Mucosa of stomach (tissue), 1 donor: ENCODE measurements at regions not wholly inside any gene's neighbourhood (a gene's known extent, or its start where the extent isn't known, plus 50 kb on each side); places are given as distances from the start of the nearest gene placed in this dataset.

Source experiments
- H3K27me3 ChIP-seq: one replicate; pipeline ENCODE4 v1.7.0; 2013; ENCODE audit warnings: mild to moderate bottlenecking, low read length; ENCODE audit not compliant: control insufficient read depth, insufficient read depth
- H3K36me3 ChIP-seq: one replicate; pipeline ENCODE4 v1.7.0; 2013; ENCODE audit warnings: low read length; ENCODE audit not compliant: control insufficient read depth, insufficient read depth
- H3K4me1 ChIP-seq: one replicate; pipeline ENCODE4 v1.7.0; 2013; ENCODE audit warnings: mild to moderate bottlenecking, low read length; ENCODE audit not compliant: control insufficient read depth, insufficient read depth
- H3K4me3 ChIP-seq: one replicate; pipeline ENCODE4 v1.7.0; 2013; ENCODE audit warnings: low read length
- H3K9ac ChIP-seq: one replicate; pipeline ENCODE4 v1.7.0; 2013; ENCODE audit warnings: mild to moderate bottlenecking, low read length, moderate library complexity
- H3K9me3 ChIP-seq: one replicate; pipeline ENCODE4 v1.7.0; 2013; ENCODE audit warnings: mild to moderate bottlenecking, low read length, moderate library complexity; ENCODE audit not compliant: control insufficient read depth
- donor health status: Pancreatic carcinoma.

- Histone ChIP-seq H3K4me1 (no peaks in the 10 kb centered on the region), H3K9me3 (no peaks in the 10 kb centered on the region), H3K4me3 (no peak overlapping the region), H3K36me3 (no peaks in the 10 kb centered on the region), H3K9ac (no peak overlapping the region), H3K27me3 (no peaks in the 10 kb centered on the region)
These were observed 416.5 kb upstream of the ZEB2 start for GRCh38 chr2:144936442-144936841.

GRCh38 chr2:144935736-144936135 lies 415.8 kb upstream of the ZEB2 start:
- Histone ChIP-seq H3K4me1 (no peaks in the 10 kb centered on the region), H3K9me3 (no peaks in the 10 kb centered on the region), H3K4me3 (no peak overlapping the region), H3K27me3 (no peaks in the 10 kb centered on the region), H3K36me3 (no peaks in the 10 kb centered on the region), H3K9ac (no peak overlapping the region)

GRCh38 chr2:144935191-144935590 lies 415.3 kb upstream of the ZEB2 start:
- H3K4me3 ChIP-seq, result no peak overlapping the region
- H3K9me3 ChIP-seq, result no peaks in the 10 kb centered on the region
- no peaks in the 10 kb centered on the region for H3K36me3 ChIP-seq
- no peaks in the 10 kb centered on the region for H3K4me1 ChIP-seq
- H3K9ac ChIP-seq, result no peak overlapping the region
- H3K27me3 ChIP-seq, result no peaks in the 10 kb centered on the region

- no peaks in the 10 kb centered on the region for H3K9me3 ChIP-seq
- H3K27me3 ChIP-seq, result no peaks in the 10 kb centered on the region
- no peaks in the 10 kb centered on the region for H3K36me3 ChIP-seq
- H3K4me3 ChIP-seq, result no peak overlapping the region
- no peak overlapping the region for H3K9ac ChIP-seq
- no peaks in the 10 kb centered on the region for H3K4me1 ChIP-seq
These were observed 412.0 kb upstream of the ZEB2 start for GRCh38 chr2:144931960-144932359.

GRCh38 chr2:144931480-144931879 lies 411.6 kb upstream of the ZEB2 start:
- H3K4me1 ChIP-seq, result no peaks in the 10 kb centered on the region
- no peaks in the 10 kb centered on the region for H3K36me3 ChIP-seq
- no peak overlapping the region for H3K4me3 ChIP-seq
- H3K9ac ChIP-seq, result no peak overlapping the region
- H3K9me3 ChIP-seq, result no peaks in the 10 kb centered on the region
- H3K27me3 ChIP-seq, result no peaks in the 10 kb centered on the region

GRCh38 chr2:144927429-144927828 lies 407.5 kb upstream of the ZEB2 start:
- no peak overlapping the region for H3K4me3 ChIP-seq
- no peaks in the 10 kb centered on the region for H3K9me3 ChIP-seq
- H3K9ac ChIP-seq, result no peak overlapping the region
- H3K27me3 ChIP-seq, result no peaks in the 10 kb centered on the region
- no peaks in the 10 kb centered on the region for H3K4me1 ChIP-seq
- no peaks in the 10 kb centered on the region for H3K36me3 ChIP-seq

GRCh38 chr2:144925886-144926285 lies 406.0 kb upstream of the ZEB2 start:
- Histone ChIP-seq H3K9me3 (no peaks in the 10 kb centered on the region), H3K36me3 (no peaks in the 10 kb centered on the region), H3K4me3 (no peak overlapping the region), H3K27me3 (no peaks in the 10 kb centered on the region), H3K4me1 (no peaks in the 10 kb centered on the region), H3K9ac (no peak overlapping the region)

GRCh38 chr2:144924827-144925226 lies 404.9 kb upstream of the ZEB2 start:
- H3K4me1 ChIP-seq, result no peaks in the 10 kb centered on the region
- no peak overlapping the region for H3K9ac ChIP-seq
- H3K36me3 ChIP-seq, result no peaks in the 10 kb centered on the region
- H3K9me3 ChIP-seq, result no peaks in the 10 kb centered on the region
- no peak overlapping the region for H3K4me3 ChIP-seq
- no peaks in the 10 kb centered on the region for H3K27me3 ChIP-seq

GRCh38 chr2:144922519-144922918 lies 402.6 kb upstream of the ZEB2 start:
- H3K9me3 ChIP-seq, result no peaks in the 10 kb centered on the region
- H3K36me3 ChIP-seq, result no peaks in the 10 kb centered on the region
- no peaks in the 10 kb centered on the region for H3K27me3 ChIP-seq
- no peak overlapping the region for H3K4me3 ChIP-seq
- no peaks in the 10 kb centered on the region for H3K4me1 ChIP-seq
- H3K9ac ChIP-seq, result no peak overlapping the region

- Histone ChIP-seq H3K9ac (no peak overlapping the region), H3K36me3 (no peaks in the 10 kb centered on the region), H3K27me3 (no peaks in the 10 kb centered on the region), H3K9me3 (no peaks in the 10 kb centered on the region), H3K4me3 (no peak overlapping the region), H3K4me1 (no peaks in the 10 kb centered on the region)
These were observed 401.0 kb upstream of the ZEB2 start for GRCh38 chr2:144920755-144921530.

- Histone ChIP-seq H3K36me3 (no peaks in the 10 kb centered on the region), H3K4me3 (no peak overlapping the region), H3K9me3 (no peaks in the 10 kb centered on the region), H3K9ac (no peak overlapping the region), H3K4me1 (no peaks in the 10 kb centered on the region), H3K27me3 (no peaks in the 10 kb centered on the region)
These were observed 394.9 kb upstream of the ZEB2 start for GRCh38 chr2:144914622-144915318.

- no peak overlapping the region for H3K9ac ChIP-seq
- no peaks in the 10 kb centered on the region for H3K9me3 ChIP-seq
- H3K4me3 ChIP-seq, result no peak overlapping the region
- H3K36me3 ChIP-seq, result no peaks in the 10 kb centered on the region
- no peaks in the 10 kb centered on the region for H3K27me3 ChIP-seq
- no peaks in the 10 kb centered on the region for H3K4me1 ChIP-seq
These were observed 394.2 kb upstream of the ZEB2 start for GRCh38 chr2:144914113-144914512.
